ENCODE measurements at regions not wholly inside any gene's neighbourhood (a gene's known extent, or its start where the extent isn't known, plus 50 kb on each side); places are given as distances from the start of the nearest gene placed in this dataset.

DNA sequence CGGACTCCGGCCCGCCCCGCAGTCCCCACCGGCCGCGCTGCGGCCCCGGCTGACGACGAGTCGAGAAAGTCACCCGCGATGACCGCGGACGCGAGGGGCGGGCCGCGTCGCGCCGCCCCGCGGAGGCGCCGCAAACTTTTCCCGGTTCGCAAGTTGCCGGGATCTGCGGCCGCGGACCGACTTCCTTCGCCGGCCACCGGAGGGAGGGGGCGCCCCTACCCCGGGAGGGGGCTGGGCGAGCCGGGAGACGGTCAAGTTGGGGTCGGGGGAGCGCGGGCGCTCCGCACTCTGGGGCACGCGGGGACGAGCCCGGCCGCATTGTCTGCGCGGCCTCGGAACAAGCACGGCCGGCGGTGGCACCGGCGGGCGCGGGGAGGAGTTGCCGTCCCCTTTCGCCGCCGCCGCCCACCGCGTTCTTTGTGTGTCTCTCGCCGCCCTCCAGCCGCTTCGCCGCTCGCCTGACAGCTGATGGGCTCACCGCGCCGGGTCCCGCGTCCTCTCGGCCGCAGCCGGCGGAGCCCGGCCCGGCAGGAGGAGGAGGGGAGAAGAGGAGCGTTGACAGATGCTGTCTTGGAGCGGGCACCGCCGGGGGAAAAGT is 131.6 kb downstream of the OGFRL1 start:
- Histone ChIP-seq H3K4me1 (peaks cover 0 to 12% (median 4%) of the 10 kb centered on the region in 4 donors), H3K4me3 (peak overlapping the region; percentile 79 to 92 (median 92)), H3K9me3 (no peaks in the 10 kb centered on the region), H3K36me3 (peaks cover 0 to 15% (median 9%) of the 10 kb centered on the region in 4 donors), H3K27ac (peak overlapping the region; percentile 79 to 91 (median 88)), H3K27me3 (no peaks in the 10 kb centered on the region)
- TF ChIP-seq POLR2A (IDR thresholded peaks at IDR 0.05), result no peak
- TF ChIP-seq, protein P1, sequence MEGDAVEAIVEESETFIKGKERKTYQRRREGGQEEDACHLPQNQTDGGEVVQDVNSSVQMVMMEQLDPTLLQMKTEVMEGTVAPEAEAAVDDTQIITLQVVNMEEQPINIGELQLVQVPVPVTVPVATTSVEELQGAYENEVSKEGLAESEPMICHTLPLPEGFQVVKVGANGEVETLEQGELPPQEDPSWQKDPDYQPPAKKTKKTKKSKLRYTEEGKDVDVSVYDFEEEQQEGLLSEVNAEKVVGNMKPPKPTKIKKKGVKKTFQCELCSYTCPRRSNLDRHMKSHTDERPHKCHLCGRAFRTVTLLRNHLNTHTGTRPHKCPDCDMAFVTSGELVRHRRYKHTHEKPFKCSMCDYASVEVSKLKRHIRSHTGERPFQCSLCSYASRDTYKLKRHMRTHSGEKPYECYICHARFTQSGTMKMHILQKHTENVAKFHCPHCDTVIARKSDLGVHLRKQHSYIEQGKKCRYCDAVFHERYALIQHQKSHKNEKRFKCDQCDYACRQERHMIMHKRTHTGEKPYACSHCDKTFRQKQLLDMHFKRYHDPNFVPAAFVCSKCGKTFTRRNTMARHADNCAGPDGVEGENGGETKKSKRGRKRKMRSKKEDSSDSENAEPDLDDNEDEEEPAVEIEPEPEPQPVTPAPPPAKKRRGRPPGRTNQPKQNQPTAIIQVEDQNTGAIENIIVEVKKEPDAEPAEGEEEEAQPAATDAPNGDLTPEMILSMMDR (IDR thresholded peaks at IDR 0.05), result peak; percentile 26 to 43 (median 30)
- DNase-seq (peak; percentile 69 to 76 (median 75)), ATAC-seq (peak; percentile 59 to 71 (median 64))
- intact Hi-C loops (cut with DNase I), result no loop called here
- no CpG with 5 or more reads among the region's 91 CpGs for WGBS (ENCODE audit: insufficient coverage, low coverage, low lambda C conversion rate, missing lambda C conversion rate)

GRCh38 chr6:71420693-71421328 is 132.2 kb downstream of the OGFRL1 start:
- no peaks in the 10 kb centered on the region for H3K9me3 ChIP-seq
- H3K27me3 ChIP-seq, result no peaks in the 10 kb centered on the region
- peak; percentile 96 to 98 (median 97) for DNase-seq
- intact Hi-C loops (cut with DNase I), result no loop called here
- ATAC-seq, result peak; percentile 95 to 98 (median 96)
- H3K4me3 ChIP-seq, result peak overlapping the region; percentile 79 to 92 (median 92)
- H3K36me3 ChIP-seq, result peaks cover 0 to 12% (median 7%) of the 10 kb centered on the region in 4 donors
- peak; percentile 94 for TF ChIP-seq POLR2A (IDR thresholded peaks at IDR 0.05)
- TF ChIP-seq, protein P1 (IDR thresholded peaks at IDR 0.05), result no peak
- peaks cover 0 to 12% (median 4%) of the 10 kb centered on the region in 4 donors for H3K4me1 ChIP-seq
- WGBS (ENCODE audit: insufficient coverage, low coverage, low lambda C conversion rate, missing lambda C conversion rate), result 10% methylated on average over 20 of the region's 46 CpGs
- peak overlapping the region; percentile 79 to 91 (median 88) for H3K27ac ChIP-seq

DNA sequence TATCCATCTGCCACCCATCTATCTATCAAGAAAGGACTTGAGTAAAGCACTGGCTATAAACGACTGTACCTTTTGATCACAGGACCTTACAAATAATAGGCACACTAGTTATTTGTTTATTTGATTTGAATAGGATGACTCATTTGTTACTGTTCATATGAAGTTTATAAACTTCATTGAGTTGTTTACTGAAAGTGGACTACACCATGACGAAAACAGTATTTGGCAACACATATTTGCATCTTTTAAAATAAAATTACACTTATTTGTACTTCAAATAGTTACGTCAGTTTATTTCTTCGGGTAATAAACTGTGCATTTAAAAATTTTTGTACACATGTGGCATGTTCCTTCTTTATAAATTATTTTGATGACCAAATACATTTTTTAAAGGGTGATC is 133.0 kb downstream of the OGFRL1 start:
- DNase-seq (no peak), ATAC-seq (no peak)
- no peak overlapping the region for H3K27ac ChIP-seq
- H3K9me3 ChIP-seq, result no peaks in the 10 kb centered on the region
- no peak for TF ChIP-seq POLR2A (IDR thresholded peaks at IDR 0.05)
- TF ChIP-seq, protein P1 (IDR thresholded peaks at IDR 0.05), result no peak
- peaks cover 0 to 6% (median 2%) of the 10 kb centered on the region in 4 donors for H3K36me3 ChIP-seq
- intact Hi-C loops (cut with DNase I), result no loop called here
- H3K4me3 ChIP-seq, result no peak overlapping the region
- H3K27me3 ChIP-seq, result no peaks in the 10 kb centered on the region
- H3K4me1 ChIP-seq, result peaks cover 0 to 12% (median 4%) of the 10 kb centered on the region in 4 donors
- 73% methylated on average over 4 of the region's 4 CpGs for WGBS (ENCODE audit: insufficient coverage, low coverage, low lambda C conversion rate, missing lambda C conversion rate)

- intact Hi-C loops (cut with DNase I), result no loop called here
- Histone ChIP-seq H3K27me3 (no peaks in the 10 kb centered on the region), H3K4me3 (no peak overlapping the region), H3K4me1 (no peaks in the 10 kb centered on the region), H3K27ac (no peak overlapping the region), H3K36me3 (no peaks in the 10 kb centered on the region), H3K9me3 (no peaks in the 10 kb centered on the region)
- ATAC-seq (no peak), DNase-seq (no peak)
- WGBS (ENCODE audit: insufficient coverage, low coverage, low lambda C conversion rate, missing lambda C conversion rate), result 40% methylated on average over 3 of the region's 3 CpGs
- TF ChIP-seq, protein P1 (IDR thresholded peaks at IDR 0.05), result no peak
- TF ChIP-seq POLR2A (IDR thresholded peaks at IDR 0.05), result no peak
These were observed 141.4 kb downstream of the OGFRL1 start for GRCh38 chr6:71430018-71430417.
